Activated T-cell treated with anti-CD3 and anti-CD28 coated beads, Interleukin-2, amount 50 U/mL, for 72 hours (primary cell): ENCODE measurements at regions not wholly inside any gene's neighbourhood (a gene's known extent, or its start where the extent isn't known, plus 50 kb on each side); places are given as distances from the start of the nearest gene placed in this dataset.

Experiments used
- ATAC-seq, 2 donors: fragments of 150-1000 bp; cut with Tn5 transposase; replicated peaks in 1 of 2; 2 replicates each; pipeline ENCODE4 v1.10.0; 2021; ENCODE audit warnings: moderate library complexity in 2 of 2, mild to moderate bottlenecking in 1 of 2
- DNase-seq, 2 donors: peaks; one replicate each; pipeline ENCODE4 v3.0.0; 2021 to 2022; ENCODE audit warnings: mixed read lengths in 1 of 2
- H3K27ac Mint-ChIP-seq: one replicate; pipeline ENCODE4 v1.8.0; 2022; ENCODE audit warnings: mild to moderate bottlenecking, moderate library complexity, mixed read lengths
- H3K27me3 Mint-ChIP-seq: one replicate; pipeline ENCODE4 v1.8.0; 2022; ENCODE audit warnings: low read depth, mixed read lengths
- H3K36me3 Mint-ChIP-seq, 2 donors: one replicate each; pipeline ENCODE4 v1.8.0; 2022; ENCODE audit warnings: mixed read lengths in 2 of 2, mild to moderate bottlenecking in 1 of 2; ENCODE audit not compliant: insufficient read depth in 2 of 2
- H3K4me1 Mint-ChIP-seq: one replicate; pipeline ENCODE4 v1.8.0; 2022; ENCODE audit warnings: low read depth, mixed read lengths
- H3K4me3 Mint-ChIP-seq, 2 donors: one replicate each; pipeline ENCODE4 v1.8.0; 2022; ENCODE audit warnings: mild to moderate bottlenecking in 2 of 2, mixed read lengths in 2 of 2, moderate library complexity in 2 of 2
- H3K9me3 Mint-ChIP-seq, 2 donors: one replicate each; pipeline ENCODE4 v1.8.0; 2022; ENCODE audit warnings: mixed read lengths in 2 of 2

DNA sequence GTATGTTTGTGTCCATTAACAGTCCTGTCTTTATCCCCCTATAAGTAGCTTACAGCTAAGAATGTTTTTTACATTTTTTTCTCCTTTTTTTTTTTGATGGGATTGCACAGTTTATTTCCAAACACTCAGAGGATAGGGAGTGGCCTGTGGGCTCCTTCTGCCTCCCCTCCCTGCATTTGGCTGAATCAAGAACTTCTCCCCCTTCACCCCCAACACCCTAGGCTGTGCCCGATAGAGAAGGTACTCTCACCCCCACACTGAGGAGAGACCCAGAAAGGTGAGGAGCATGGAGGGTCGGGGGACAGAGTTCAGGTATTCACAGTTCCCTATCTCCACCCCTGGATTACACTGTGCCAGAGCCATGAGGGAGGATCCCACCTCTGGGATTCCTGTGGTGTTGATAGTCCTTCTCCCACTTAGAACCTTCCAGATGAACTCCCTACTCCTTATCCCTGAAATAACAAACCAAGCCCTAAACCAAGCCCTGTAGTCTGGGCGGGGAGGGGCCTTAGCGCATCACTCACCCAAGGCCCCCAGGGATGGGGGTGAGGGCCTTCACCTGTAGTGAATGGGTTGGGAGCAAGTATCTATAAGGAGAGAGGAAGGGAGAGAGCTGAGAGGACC, 97.1 kb downstream of the ADAMTS15 start:
- no peaks in the 10 kb centered on the region for H3K9me3 Mint-ChIP-seq
- no peak for DNase-seq
- no peak overlapping the region for H3K27ac Mint-ChIP-seq
- H3K36me3 Mint-ChIP-seq = no peaks in the 10 kb centered on the region
- H3K4me3 Mint-ChIP-seq = no peak overlapping the region
- ATAC-seq = no peak
- no peaks in the 10 kb centered on the region for H3K4me1 Mint-ChIP-seq
- H3K27me3 Mint-ChIP-seq = peaks cover 13% of the 10 kb centered on the region

DNA sequence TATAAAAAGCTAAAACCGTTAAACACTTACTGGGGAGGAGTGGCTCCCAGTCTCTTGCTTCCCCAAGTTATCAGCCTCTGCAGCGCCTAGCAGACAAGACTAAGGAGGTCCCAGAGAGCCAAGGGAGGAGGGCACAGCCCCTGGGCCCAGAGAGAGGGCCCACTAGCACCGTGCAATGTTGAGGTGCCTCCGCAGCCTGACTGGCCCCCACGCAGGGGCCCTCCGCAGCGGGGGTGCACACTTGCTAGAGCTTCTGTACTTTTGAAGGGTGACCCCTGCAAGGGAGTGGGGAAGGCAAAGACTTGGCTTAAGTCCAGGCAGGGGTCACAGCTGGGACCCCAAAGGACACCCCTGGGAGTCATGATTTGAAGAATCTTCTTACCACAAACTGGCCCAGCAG, 98.0 kb downstream of the ADAMTS15 start:
- no peak overlapping the region for H3K4me3 Mint-ChIP-seq
- H3K4me1 Mint-ChIP-seq = no peaks in the 10 kb centered on the region
- ATAC-seq (no peak), DNase-seq (no peak)
- H3K27ac Mint-ChIP-seq = no peak overlapping the region
- H3K36me3 Mint-ChIP-seq = no peaks in the 10 kb centered on the region
- H3K9me3 Mint-ChIP-seq = no peaks in the 10 kb centered on the region
- peaks cover 13% of the 10 kb centered on the region for H3K27me3 Mint-ChIP-seq

DNA sequence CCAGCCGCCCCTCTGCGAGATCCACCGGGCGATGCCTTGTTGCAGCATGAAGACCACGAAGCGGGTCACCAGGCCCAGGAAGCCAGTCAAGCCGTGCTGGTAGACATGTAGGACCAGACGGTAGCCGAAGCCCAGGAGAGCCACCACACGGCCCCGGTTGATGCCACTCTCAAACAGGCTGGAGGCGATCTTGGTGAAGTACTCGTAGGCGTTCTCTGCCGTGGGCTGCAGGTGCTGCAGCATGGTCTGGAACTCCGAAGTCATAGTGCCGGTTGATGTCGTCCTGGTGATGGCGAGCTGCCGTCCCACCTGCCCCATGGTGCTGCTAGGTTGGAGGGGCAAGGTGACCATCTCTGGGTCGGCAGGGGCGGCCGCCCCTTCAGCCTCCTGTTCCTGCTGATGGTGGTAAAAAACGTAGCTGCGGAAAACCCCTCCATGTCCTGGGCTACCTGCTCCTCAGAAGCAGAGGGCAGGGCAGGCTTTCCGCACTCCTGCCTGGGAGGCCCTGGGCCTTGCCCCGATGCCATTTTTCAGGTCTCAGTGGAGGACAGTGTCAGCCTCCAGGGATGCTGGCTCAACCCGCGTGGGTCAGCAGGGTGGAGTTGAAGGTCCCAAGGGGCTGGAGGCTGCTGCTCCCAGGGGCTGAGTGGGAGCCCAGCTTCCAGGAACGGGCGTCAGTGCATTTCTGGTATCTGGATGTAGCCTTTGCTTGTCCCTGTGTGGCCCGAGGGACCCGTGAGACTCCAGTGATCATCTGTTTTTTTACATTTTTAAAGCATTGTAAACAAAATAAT, 98.7 kb downstream of the ADAMTS15 start:
- no peak overlapping the region for H3K4me3 Mint-ChIP-seq
- H3K9me3 Mint-ChIP-seq = no peaks in the 10 kb centered on the region
- DNase-seq (no peak), ATAC-seq (no peak)
- H3K4me1 Mint-ChIP-seq = no peaks in the 10 kb centered on the region
- H3K27me3 Mint-ChIP-seq = peaks cover 17% of the 10 kb centered on the region
- no peaks in the 10 kb centered on the region for H3K36me3 Mint-ChIP-seq
- no peak overlapping the region for H3K27ac Mint-ChIP-seq

DNA sequence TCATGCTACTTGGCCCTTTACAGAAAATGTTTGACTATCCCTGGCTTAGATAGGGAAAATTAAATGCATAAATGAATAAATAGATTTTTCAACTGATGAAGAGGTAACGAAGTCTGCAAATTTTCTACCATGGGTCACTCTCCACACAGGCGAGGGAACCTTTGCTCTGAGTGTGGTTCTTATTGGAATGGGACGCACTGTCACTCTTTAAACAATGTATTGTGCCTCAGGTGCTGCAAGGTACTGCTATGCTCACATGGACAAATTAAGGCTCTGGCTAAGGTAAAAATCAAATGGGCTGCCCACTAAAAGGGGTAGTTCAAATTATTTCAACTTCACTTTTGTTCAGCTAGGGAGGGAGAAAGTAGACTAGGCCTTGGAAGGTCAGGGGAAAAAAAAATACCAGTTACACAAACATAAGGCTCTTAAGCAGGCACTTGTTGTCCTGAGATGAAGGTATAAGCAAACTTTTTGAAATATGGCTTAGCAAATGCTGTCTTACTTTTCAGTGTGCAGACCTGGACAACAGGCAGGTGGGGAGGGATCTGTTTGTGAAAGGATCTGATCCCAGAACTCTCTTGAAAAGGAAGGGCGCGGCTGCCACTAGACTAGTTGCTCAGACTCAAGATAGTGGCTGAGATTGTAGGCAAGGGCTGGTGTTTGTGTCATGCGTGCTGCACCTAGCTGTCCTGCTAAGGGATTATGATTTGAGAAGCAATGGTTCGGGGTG, 99.5 kb downstream of the ADAMTS15 start:
- DNase-seq (no peak), ATAC-seq (no peak)
- Mint-ChIP-seq H3K9me3 (no peaks in the 10 kb centered on the region), H3K27ac (no peak overlapping the region), H3K4me1 (no peaks in the 10 kb centered on the region), H3K27me3 (peaks cover 10% of the 10 kb centered on the region), H3K36me3 (no peaks in the 10 kb centered on the region), H3K4me3 (no peak overlapping the region)

DNA sequence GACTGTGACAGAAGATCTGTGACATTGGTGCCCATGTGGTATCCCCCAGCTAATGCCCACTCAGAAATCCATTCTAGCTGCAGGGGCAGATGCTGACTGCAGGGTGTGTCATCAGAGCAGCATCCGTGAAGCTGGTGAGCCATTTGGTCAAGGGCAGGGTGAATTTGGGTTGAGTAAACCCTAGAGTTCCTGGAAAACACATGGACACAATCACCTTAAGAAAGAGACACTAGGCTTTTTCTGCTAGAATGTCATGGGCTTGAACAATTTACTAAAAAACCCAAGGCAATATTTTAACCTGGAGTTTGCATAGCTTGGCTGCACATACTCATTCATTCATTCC, 100.0 kb downstream of the ADAMTS15 start:
- Mint-ChIP-seq H3K27me3 (peaks cover 10% of the 10 kb centered on the region), H3K4me3 (no peak overlapping the region), H3K27ac (no peak overlapping the region), H3K4me1 (no peaks in the 10 kb centered on the region), H3K9me3 (no peaks in the 10 kb centered on the region), H3K36me3 (no peaks in the 10 kb centered on the region)
- no peak for ATAC-seq
- no peak for DNase-seq

DNA sequence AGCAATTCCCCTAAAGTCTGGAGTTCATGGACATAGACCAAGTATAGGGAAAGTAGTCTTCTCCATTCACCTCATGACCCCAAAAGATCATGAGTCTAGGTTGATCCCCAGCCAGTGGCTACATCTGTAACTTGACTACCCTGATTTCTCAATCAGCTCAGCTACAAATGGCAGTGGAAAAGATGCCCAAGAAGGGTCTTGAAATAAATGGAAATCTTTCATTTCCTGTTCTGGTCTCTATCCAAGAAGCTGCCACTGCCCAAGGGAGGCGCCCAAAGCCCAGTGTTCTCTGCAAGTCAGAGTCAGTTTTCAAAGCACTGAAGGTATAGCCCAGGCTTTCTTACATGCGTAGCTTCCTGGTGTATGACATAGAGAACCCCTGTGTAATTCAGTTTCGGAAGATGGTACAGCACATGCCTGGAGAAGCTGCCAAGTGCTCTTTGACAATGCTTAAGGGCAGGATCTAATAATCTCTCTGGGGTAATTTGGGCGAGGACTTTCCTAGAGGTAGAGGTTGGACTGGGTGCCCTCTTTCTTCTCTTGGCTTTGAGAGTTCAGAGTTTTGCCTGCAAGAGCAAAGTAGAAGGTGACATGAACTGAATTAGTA, 101.1 kb downstream of the ADAMTS15 start:
- Mint-ChIP-seq H3K9me3 (no peaks in the 10 kb centered on the region), H3K4me3 (no peak overlapping the region), H3K36me3 (no peaks in the 10 kb centered on the region), H3K4me1 (no peaks in the 10 kb centered on the region), H3K27me3 (peaks cover 14% of the 10 kb centered on the region), H3K27ac (no peak overlapping the region)
- no peak for DNase-seq
- no peak for ATAC-seq

DNA sequence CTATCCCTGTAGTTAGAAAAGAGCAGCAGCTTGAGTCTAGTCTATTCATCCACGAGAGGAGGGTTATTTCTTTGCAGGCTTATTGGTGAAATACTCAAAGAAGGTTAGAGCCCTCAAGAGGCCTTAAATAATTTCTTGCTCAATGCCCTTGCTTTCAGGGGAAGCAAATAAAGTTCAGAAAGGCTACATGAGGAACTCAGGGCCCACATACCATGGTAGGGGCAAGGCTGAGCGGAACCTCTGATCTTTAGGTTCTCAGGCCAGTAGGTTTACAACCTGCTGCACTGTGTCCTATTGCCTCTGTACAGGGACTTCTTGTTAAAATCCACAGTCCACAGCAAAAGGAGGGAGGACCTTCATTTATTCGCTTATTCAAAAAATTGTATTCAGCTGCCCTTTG, 101.7 kb downstream of the ADAMTS15 start:
- H3K27me3 Mint-ChIP-seq = peaks cover 20% of the 10 kb centered on the region
- no peaks in the 10 kb centered on the region for H3K4me1 Mint-ChIP-seq
- no peaks in the 10 kb centered on the region for H3K9me3 Mint-ChIP-seq
- ATAC-seq (no peak), DNase-seq (no peak)
- no peak overlapping the region for H3K4me3 Mint-ChIP-seq
- no peak overlapping the region for H3K27ac Mint-ChIP-seq
- H3K36me3 Mint-ChIP-seq = no peaks in the 10 kb centered on the region

DNA sequence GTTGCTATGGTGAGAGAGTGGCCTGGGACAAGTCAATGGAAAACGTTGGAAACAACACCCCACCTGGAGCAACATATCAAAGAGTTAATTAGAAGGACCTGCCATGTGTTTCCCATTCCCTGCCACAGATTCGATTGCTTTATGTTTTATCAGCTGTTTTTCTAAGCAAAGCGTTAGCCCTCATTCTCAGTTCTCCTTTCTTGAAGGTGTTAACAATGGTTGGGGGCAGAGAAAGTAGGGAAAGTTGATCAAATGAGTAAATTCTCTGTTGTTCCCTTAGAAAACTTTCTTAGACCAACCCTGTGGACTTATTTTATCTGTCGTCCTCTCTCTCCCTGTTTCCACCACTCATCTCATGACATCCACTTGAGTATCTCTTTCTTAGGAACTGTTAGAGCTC, 102.5 kb downstream of the ADAMTS15 start:
- H3K4me1 Mint-ChIP-seq = no peaks in the 10 kb centered on the region
- no peak for ATAC-seq
- H3K27ac Mint-ChIP-seq = no peak overlapping the region
- peaks cover 18% of the 10 kb centered on the region for H3K27me3 Mint-ChIP-seq
- no peak overlapping the region for H3K4me3 Mint-ChIP-seq
- no peak for DNase-seq
- no peaks in the 10 kb centered on the region for H3K36me3 Mint-ChIP-seq
- H3K9me3 Mint-ChIP-seq = no peaks in the 10 kb centered on the region

DNA sequence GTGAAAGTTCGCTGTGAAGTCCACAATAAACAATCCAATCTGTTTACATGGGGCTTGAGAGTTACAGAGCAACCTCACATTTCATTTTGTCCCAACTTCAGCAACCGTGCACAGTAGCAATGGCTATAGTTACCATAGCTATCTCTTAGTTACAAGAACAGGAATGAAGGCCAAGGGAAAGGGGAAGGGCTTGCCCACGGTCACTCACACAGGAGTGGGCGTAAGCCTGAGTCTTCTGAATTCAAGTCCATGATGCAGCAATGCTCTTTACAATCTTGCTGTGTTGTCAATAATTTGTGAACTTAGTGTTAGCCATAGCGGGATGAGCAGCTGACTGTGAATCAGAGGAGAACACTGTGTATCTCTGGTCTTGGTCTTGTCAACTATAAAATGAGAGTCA, 102.9 kb downstream of the ADAMTS15 start:
- Mint-ChIP-seq H3K27me3 (peaks cover 18% of the 10 kb centered on the region), H3K9me3 (no peaks in the 10 kb centered on the region), H3K27ac (no peak overlapping the region), H3K36me3 (no peaks in the 10 kb centered on the region), H3K4me3 (no peak overlapping the region), H3K4me1 (no peaks in the 10 kb centered on the region)
- ATAC-seq (no peak), DNase-seq (no peak)

DNA sequence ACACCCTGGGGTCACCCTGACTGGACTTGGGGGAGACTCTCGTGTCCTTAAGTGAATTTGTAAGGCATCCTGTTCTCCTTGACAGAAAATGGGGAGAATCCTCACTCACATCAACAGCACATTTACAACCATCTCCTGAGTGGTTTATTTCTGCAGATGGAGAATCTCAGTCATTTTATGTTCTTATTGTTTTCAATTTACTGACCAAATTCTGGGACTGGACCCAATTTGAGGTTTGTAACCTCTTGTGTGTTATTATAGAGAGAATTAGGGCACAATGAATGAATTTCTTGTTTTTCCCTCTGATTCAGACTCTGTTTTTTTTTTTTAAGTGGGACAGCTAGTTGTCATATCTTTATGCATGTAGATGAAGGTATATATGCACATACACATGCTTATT, 104.9 kb downstream of the ADAMTS15 start:
- Mint-ChIP-seq H3K4me1 (no peaks in the 10 kb centered on the region), H3K27ac (no peak overlapping the region), H3K36me3 (no peaks in the 10 kb centered on the region), H3K27me3 (peaks cover 18% of the 10 kb centered on the region), H3K4me3 (no peak overlapping the region), H3K9me3 (no peaks in the 10 kb centered on the region)
- DNase-seq (no peak), ATAC-seq (no peak)

DNA sequence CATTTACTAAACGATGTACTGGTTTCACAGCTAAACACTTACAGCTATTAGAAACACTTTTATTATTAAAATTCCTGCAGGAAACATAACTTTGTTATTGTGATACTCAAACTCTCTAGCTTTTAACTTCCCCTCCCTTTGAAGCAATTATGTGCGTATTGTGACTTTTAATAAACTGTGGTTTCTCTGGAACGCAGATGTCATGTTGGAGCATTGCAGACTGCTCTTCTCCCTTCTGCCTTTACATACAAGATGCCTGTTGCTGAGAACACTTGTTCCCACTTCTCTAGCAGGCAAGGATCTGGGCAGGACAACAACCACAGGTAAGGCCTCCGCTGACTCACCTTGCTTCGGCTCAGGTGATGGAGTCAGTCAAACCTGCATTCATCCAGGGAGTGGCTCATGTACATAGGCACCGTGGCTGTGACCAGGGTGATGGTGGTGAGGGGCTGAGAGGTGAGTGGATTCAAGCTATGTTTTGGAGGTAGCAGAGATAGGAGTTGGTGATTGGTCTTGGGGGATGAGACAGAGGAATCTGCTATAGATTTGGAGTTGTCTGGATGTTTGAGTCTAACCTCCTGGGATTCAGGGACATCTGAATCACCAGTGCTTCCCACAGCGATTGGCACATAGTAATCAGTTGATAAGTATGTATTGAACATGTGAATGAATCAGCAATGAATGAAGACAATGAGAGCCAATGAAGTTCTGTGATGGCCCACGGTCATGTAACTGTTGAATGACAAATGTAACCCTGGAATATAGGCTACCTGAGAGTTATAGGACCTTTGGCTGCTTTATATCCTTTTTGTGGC, 106.0 kb downstream of the ADAMTS15 start:
- ATAC-seq = no peak
- peaks cover 18% of the 10 kb centered on the region for H3K27me3 Mint-ChIP-seq
- H3K9me3 Mint-ChIP-seq = peaks cover 0 to 2% of the 10 kb centered on the region in 2 donors
- DNase-seq = no peak
- H3K4me3 Mint-ChIP-seq = no peak overlapping the region
- no peaks in the 10 kb centered on the region for H3K4me1 Mint-ChIP-seq
- no peaks in the 10 kb centered on the region for H3K36me3 Mint-ChIP-seq
- H3K27ac Mint-ChIP-seq = no peak overlapping the region

DNA sequence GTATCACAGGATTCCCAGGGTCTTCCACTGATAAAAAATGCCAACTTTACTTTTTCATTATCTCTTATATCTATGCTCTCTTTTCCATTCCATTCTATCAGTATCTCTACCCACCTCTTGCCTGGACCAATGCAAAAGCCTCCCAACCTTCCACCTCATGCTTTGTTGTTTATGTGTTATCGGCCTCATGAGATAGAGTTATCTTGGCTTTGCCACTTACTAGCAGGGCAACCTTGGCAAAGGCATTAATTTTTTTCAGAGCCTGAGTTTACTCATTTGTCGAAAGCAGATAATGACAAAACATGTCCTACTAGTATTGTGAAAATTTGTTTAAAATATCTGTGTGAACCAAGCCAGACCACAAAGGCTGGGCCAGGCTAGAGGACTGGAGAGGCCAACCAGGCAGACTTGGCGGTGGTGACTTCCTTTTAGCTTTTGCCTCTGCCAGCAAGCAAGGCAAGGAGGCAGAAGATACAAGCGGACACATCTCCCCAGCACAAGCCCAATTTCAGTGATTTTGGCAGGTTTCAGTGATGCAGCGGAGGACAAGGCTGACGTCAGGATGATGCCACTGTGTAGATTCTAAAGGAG, 106.9 kb downstream of the ADAMTS15 start:
- no peaks in the 10 kb centered on the region for H3K36me3 Mint-ChIP-seq
- H3K27ac Mint-ChIP-seq = no peak overlapping the region
- no peak for DNase-seq
- peaks cover 0 to 2% of the 10 kb centered on the region in 2 donors for H3K9me3 Mint-ChIP-seq
- no peak overlapping the region for H3K4me3 Mint-ChIP-seq
- peaks cover 18% of the 10 kb centered on the region for H3K27me3 Mint-ChIP-seq
- H3K4me1 Mint-ChIP-seq = no peaks in the 10 kb centered on the region
- no peak for ATAC-seq
